GM20000 (cell line): ENCODE measurements at regions not wholly inside any gene's neighbourhood (a gene's known extent, or its start where the extent isn't known, plus 50 kb on each side); places are given as distances from the start of the nearest gene placed in this dataset.

Experiments
- DNase-seq: peaks from one replicate; pipeline ENCODE4 v3.0.0; 2012; ENCODE audit warnings: low spot score
- CTCF ChIP-seq: IDR thresholded peaks from 2 replicates; pipeline ENCODE4 v1.5.1; 2012; ENCODE audit warnings: mild to moderate bottlenecking, control low read depth; ENCODE audit errors: extremely low read depth, missing control alignments

GRCh38 chr18:62629031-62629430 is 86.3 kb upstream of the PHLPP1 start:
- no peak for DNase-seq
- TF ChIP-seq CTCF: no peak

GRCh38 chr18:62631173-62631572 is 84.2 kb upstream of the PHLPP1 start:
- TF ChIP-seq CTCF: no peak
- no peak for DNase-seq

- no peak for TF ChIP-seq CTCF
- no peak for DNase-seq
Measured at GRCh38 chr18:62632788-62633455, 82.4 kb upstream of the PHLPP1 start.

GRCh38 chr18:62634458-62634857 is 80.9 kb upstream of the PHLPP1 start:
- no peak for DNase-seq
- no peak for TF ChIP-seq CTCF

GRCh38 chr18:62634979-62635630 is 80.2 kb upstream of the PHLPP1 start:
- no peak for TF ChIP-seq CTCF
- DNase-seq: no peak

- no peak for TF ChIP-seq CTCF
- no peak for DNase-seq
Measured at GRCh38 chr18:62637403-62637802, 77.9 kb upstream of the PHLPP1 start.

- peak; percentile 72 for DNase-seq
- peak; percentile 57 for TF ChIP-seq CTCF
Measured at GRCh38 chr18:62637807-62638687, 77.3 kb upstream of the PHLPP1 start.
